ENCODE measurements at regions not wholly inside any gene's neighbourhood (a gene's known extent, or its start where the extent isn't known, plus 50 kb on each side); places are given as distances from the start of the nearest gene placed in this dataset.

GRCh38 chr14:103186909-103187586 lies 63.8 kb downstream of the TNFAIP2 start:
- WGBS: 82% methylated on average over 12 of the region's 12 CpGs
- Histone ChIP-seq H3K27me3 (replicated peaks; ENCODE audit: insufficient read depth) (no peaks in the 10 kb centered on the region), H3K36me3 (no peaks in the 10 kb centered on the region), H3K4me1 (replicated peaks) (no peaks in the 10 kb centered on the region), H3K9me3 (no peaks in the 10 kb centered on the region), H3K4me3 (no peak overlapping the region), H3K27ac (no peak overlapping the region)
- DNase-seq (ENCODE audit: low spot score): no peak
- TF ChIP-seq POLR2A (IDR thresholded peaks at IDR 0.05) (no peak), CTCF (IDR thresholded peaks at IDR 0.05) (no peak), POLR2AphosphoS5 (IDR thresholded peaks at IDR 0.05) (no peak)
- intact Hi-C loops (cut with DNase I): loop anchor here (5.0 kb wide), 2 partner anchors 80 to 105 kb away; no protein-coding TSS in a partner anchor

GRCh38 chr14:103187911-103188310 lies 64.7 kb downstream of the TNFAIP2 start:
- DNase-seq (ENCODE audit: low spot score): no peak
- no peak for TF ChIP-seq POLR2A (IDR thresholded peaks at IDR 0.05)
- TF ChIP-seq CTCF (IDR thresholded peaks at IDR 0.05): no peak
- TF ChIP-seq POLR2AphosphoS5 (IDR thresholded peaks at IDR 0.05): no peak
- no peaks in the 10 kb centered on the region for H3K27me3 ChIP-seq (replicated peaks; ENCODE audit: insufficient read depth)
- H3K4me1 ChIP-seq (replicated peaks): no peaks in the 10 kb centered on the region
- WGBS: 93% methylated on average over 4 of the region's 4 CpGs
- intact Hi-C loops (cut with DNase I): loop anchor here (5.0 kb wide), 2 partner anchors 81 to 104 kb away; no protein-coding TSS in a partner anchor
- H3K27ac ChIP-seq: no peak overlapping the region
- H3K36me3 ChIP-seq: no peaks in the 10 kb centered on the region
- H3K9me3 ChIP-seq: no peaks in the 10 kb centered on the region
- H3K4me3 ChIP-seq: no peak overlapping the region

- no peak for DNase-seq (ENCODE audit: low spot score)
- no peaks in the 10 kb centered on the region for H3K9me3 ChIP-seq
- no peaks in the 10 kb centered on the region for H3K27me3 ChIP-seq (replicated peaks; ENCODE audit: insufficient read depth)
- no peaks in the 10 kb centered on the region for H3K36me3 ChIP-seq
- peak overlapping the region; percentile 28 to 38 for H3K4me3 ChIP-seq
- intact Hi-C loops (cut with DNase I): loop anchor here (5.0 kb wide), 2 partner anchors 82 to 103 kb away; no protein-coding TSS in a partner anchor
- TF ChIP-seq POLR2AphosphoS5 (IDR thresholded peaks at IDR 0.05): no peak
- peak in 3 of 4 experiments; percentile 29 to 66 (median 38) for TF ChIP-seq CTCF (IDR thresholded peaks at IDR 0.05)
- TF ChIP-seq POLR2A (IDR thresholded peaks at IDR 0.05): no peak
- no peak overlapping the region for H3K27ac ChIP-seq
- 3% methylated on average over 67 of the region's 67 CpGs for WGBS
- no peaks in the 10 kb centered on the region for H3K4me1 ChIP-seq (replicated peaks)
These were observed 65.7 kb downstream of the TNFAIP2 start for GRCh38 chr14:103188810-103189480.

GRCh38 chr14:103189481-103190470 lies 66.5 kb downstream of the TNFAIP2 start:
- no peak for DNase-seq (ENCODE audit: low spot score)
- intact Hi-C loops (cut with DNase I): loop anchor here (5.0 kb wide), 2 partner anchors 82 to 103 kb away; no protein-coding TSS in a partner anchor
- Histone ChIP-seq H3K4me1 (replicated peaks) (no peaks in the 10 kb centered on the region), H3K27ac (no peak overlapping the region), H3K4me3 (peak overlapping the region in 1 of 2 donors; percentile 38), H3K36me3 (no peaks in the 10 kb centered on the region), H3K9me3 (no peaks in the 10 kb centered on the region), H3K27me3 (replicated peaks; ENCODE audit: insufficient read depth) (no peaks in the 10 kb centered on the region)
- TF ChIP-seq CTCF (IDR thresholded peaks at IDR 0.05): no peak
- TF ChIP-seq POLR2A (IDR thresholded peaks at IDR 0.05): no peak
- TF ChIP-seq POLR2AphosphoS5 (IDR thresholded peaks at IDR 0.05): no peak
- WGBS: 63% methylated on average over 46 of the region's 48 CpGs
